ENCODE measurements at regions not wholly inside any gene's neighbourhood (a gene's known extent, or its start where the extent isn't known, plus 50 kb on each side); places are given as distances from the start of the nearest gene placed in this dataset.

- no peak for TF ChIP-seq EZH2 (IDR thresholded peaks at IDR 0.05; ENCODE audit: insufficient read depth, poor library complexity, severe bottlenecking)
- no peak for TF ChIP-seq EZH2phosphoT487 (IDR thresholded peaks at IDR 0.05; ENCODE audit: insufficient read depth, low read depth)
These were observed 118.2 kb upstream of the NOL4 start for GRCh38 chr18:34342960-34343359.
